ENCODE measurements at regions not wholly inside any gene's neighbourhood (a gene's known extent, or its start where the extent isn't known, plus 50 kb on each side); places are given as distances from the start of the nearest gene placed in this dataset.
A peak's percentile ranks its signal among the peaks of the same experiment; 100 is the strongest.

DNA sequence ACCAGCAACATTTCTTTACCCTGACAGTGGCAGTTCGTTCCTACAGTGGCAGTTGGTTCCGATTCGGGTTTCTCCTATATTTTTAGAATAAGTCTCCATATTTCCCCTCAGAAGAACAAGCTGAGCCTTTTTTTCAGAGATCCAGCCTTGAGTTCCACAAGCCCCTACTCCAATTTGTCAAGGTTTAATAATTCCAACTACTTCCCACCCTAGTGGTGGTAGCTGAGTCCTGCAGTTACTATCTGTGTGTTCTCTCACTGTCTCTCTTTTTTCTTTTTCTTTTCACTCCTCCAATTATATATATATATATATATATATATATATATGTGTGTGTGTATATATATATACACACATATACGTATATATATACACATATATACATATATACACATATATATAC is 1347.3 kb downstream of the PCDH9 start:
- TF ChIP-seq CTCF (conservative IDR thresholded peaks at IDR 0.05) (peak; percentile 23; the same call in 1 of the 2 replicates), ZFX (IDR thresholded peaks at IDR 0.05) (no peak)

All from C4-2B (cell line).